ENCODE measurements at regions not wholly inside any gene's neighbourhood (a gene's known extent, or its start where the extent isn't known, plus 50 kb on each side); places are given as distances from the start of the nearest gene placed in this dataset.

- TF ChIP-seq, protein P1, sequence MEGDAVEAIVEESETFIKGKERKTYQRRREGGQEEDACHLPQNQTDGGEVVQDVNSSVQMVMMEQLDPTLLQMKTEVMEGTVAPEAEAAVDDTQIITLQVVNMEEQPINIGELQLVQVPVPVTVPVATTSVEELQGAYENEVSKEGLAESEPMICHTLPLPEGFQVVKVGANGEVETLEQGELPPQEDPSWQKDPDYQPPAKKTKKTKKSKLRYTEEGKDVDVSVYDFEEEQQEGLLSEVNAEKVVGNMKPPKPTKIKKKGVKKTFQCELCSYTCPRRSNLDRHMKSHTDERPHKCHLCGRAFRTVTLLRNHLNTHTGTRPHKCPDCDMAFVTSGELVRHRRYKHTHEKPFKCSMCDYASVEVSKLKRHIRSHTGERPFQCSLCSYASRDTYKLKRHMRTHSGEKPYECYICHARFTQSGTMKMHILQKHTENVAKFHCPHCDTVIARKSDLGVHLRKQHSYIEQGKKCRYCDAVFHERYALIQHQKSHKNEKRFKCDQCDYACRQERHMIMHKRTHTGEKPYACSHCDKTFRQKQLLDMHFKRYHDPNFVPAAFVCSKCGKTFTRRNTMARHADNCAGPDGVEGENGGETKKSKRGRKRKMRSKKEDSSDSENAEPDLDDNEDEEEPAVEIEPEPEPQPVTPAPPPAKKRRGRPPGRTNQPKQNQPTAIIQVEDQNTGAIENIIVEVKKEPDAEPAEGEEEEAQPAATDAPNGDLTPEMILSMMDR (IDR thresholded peaks at IDR 0.05 in 8 of 11, conservative IDR thresholded peaks at IDR 0.05 in 3 of 11): no peak
- no peak for TF ChIP-seq POLR2A (IDR thresholded peaks at IDR 0.05)
These were observed 802.3 kb upstream of the PRR20A start for GRCh38 chr13:56338421-56338820.

Data from spleen (tissue), 7 donors.